Fibroblast of the aortic adventitia (primary cell): ENCODE measurements at regions not wholly inside any gene's neighbourhood (a gene's known extent, or its start where the extent isn't known, plus 50 kb on each side); places are given as distances from the start of the nearest gene placed in this dataset.
A peak's percentile ranks its signal among the peaks of the same experiment; 100 is the strongest.

Experiments
- DNase-seq: peaks from one replicate; pipeline ENCODE4 v3.0.0-alpha.2; 2010; ENCODE audit warnings: low read depth
- H3K4me3 ChIP-seq: 2 replicates; pipeline ENCODE4 v1.5.1; 2011; ENCODE audit warnings: low read depth, mild to moderate bottlenecking, control low read depth, low read length, moderate library complexity
- TF ChIP-seq, protein P1 (sequence below): IDR thresholded peaks from 2 replicates; pipeline ENCODE4 v1.5.1; 2011; ENCODE audit warnings: mild to moderate bottlenecking, low read length, control low read depth, inconsistent platforms; ENCODE audit not compliant: insufficient read depth

DNA sequence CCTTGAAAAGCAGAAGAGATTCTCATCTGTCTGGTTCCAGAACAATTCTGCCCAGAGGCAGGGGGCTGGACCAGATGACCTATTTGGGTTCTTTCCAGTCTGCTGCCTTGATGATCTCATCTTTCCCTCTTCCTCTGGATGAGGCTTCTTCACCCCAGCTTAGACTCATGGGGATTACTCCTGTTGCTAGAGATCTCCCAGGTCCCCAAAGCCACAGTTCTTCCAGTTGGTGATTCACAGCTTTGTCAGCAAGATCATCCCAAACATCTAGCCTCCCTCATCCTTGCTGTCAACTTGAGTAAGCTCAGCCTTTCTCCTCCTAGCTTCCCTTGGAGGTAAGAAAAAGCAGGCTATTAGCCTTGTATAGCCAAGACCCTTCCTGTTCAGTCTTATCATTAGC, 64.2 kb upstream of the PJA1 start:
- DNase-seq = peak; percentile 4
- H3K4me3 ChIP-seq = no peak overlapping the region
- TF ChIP-seq, protein P1, sequence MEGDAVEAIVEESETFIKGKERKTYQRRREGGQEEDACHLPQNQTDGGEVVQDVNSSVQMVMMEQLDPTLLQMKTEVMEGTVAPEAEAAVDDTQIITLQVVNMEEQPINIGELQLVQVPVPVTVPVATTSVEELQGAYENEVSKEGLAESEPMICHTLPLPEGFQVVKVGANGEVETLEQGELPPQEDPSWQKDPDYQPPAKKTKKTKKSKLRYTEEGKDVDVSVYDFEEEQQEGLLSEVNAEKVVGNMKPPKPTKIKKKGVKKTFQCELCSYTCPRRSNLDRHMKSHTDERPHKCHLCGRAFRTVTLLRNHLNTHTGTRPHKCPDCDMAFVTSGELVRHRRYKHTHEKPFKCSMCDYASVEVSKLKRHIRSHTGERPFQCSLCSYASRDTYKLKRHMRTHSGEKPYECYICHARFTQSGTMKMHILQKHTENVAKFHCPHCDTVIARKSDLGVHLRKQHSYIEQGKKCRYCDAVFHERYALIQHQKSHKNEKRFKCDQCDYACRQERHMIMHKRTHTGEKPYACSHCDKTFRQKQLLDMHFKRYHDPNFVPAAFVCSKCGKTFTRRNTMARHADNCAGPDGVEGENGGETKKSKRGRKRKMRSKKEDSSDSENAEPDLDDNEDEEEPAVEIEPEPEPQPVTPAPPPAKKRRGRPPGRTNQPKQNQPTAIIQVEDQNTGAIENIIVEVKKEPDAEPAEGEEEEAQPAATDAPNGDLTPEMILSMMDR = no peak

DNA sequence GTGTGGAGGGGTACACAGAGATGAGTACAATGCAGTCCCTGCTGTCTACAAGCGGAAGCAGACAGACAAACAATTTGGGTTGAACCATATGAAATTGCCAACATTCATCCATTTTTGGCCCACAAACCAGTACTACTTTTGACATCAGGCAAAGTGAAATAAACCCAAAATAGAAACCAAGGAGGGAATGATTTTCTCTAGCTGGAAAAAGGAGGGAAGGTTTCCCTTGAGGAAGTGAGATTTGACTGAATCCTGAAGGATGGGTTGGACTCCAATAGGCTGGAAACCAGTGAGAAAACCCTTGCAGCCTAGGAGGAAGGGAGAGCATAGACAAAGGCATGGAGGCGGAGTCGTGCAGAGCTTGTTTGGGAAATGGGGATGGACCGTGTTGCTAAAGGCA, 63.5 kb upstream of the PJA1 start:
- TF ChIP-seq, protein P1 = no peak
- H3K4me3 ChIP-seq = no peak overlapping the region
- no peak for DNase-seq

DNA sequence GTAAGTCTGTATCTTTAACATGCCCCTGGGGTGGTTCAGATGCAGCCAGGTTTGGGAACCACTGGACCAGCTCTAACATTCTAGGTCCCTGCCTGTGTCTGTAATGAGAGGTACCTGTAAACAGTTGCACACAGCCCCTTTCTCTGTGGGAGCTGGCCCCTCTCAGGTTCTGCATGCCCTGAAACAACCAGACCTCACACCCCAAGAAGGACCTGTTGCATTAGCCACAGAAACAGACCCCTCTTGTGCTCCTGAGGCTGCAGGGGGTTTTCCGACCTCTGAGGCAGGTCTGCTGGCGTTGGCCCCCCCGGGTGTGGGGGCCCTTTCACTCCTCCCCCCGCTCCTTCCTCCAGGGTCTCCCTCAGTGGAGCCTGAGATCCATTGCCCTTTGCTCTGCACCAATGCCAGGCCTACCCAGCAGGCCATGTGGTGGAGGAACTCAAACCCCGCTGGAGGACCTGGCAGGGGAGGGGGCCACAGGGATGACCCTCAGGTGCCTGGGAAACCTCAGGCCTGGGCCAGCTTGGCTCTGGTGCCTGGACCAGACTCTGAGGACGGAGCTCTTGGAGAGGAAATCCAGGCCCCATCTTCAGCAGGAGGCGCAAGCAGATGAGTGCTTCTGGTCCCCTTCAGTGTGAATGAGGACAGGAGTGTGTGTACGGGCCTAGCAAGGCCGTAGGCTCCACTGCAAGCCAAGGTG, 61.4 kb upstream of the PJA1 start:
- no peak overlapping the region for H3K4me3 ChIP-seq
- no peak for DNase-seq
- TF ChIP-seq, protein P1 = no peak

DNA sequence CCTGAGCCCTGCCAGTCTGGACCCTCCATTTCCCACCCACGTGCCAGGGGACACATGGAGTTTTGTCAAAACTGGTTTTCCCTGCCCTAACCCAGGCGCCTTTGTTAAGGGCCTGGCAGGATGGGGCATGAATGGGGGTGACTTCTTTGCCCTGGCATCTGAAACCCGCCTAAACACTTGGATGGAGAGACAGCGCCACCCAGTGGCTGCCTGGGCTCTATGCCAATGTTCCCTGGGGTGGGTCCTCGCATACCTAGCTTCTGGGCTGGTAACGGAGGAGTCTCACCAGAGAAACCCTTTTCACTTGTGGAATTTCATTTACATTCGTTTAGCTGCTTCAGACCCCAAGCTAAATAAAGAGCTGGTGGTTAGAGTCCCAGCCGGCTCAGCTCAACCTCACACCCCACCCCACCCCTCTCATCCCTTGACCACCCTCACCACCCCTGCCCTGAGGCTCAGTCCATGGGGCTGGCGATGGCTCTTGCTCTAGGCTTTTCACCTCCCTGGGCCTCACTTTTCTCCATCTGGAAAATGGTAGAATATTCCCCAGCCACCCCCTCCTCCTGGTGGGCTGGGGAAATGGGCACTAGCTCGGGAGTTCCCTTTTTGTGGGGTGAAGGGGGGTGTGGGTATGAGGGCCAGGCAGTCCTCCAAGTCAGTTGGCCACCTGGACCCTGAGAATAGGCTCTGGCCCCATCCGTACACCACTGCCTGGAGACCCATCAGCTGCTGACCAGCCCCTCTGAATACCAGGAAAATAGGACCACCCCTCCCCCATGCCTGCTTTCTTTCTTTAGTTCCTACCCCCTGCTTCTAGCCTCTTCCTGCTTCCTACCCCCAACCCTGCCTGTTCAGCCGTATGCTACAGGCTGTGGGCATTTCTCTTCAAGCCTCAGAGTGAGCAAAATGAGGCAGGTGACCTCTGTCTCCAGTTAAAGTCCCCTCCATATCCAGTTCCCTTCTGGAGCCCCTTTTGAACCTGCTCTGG, 57.1 kb upstream of the PJA1 start:
- no peak overlapping the region for H3K4me3 ChIP-seq
- peak; percentile 68 for DNase-seq
- TF ChIP-seq, protein P1 = peak; percentile 80

DNA sequence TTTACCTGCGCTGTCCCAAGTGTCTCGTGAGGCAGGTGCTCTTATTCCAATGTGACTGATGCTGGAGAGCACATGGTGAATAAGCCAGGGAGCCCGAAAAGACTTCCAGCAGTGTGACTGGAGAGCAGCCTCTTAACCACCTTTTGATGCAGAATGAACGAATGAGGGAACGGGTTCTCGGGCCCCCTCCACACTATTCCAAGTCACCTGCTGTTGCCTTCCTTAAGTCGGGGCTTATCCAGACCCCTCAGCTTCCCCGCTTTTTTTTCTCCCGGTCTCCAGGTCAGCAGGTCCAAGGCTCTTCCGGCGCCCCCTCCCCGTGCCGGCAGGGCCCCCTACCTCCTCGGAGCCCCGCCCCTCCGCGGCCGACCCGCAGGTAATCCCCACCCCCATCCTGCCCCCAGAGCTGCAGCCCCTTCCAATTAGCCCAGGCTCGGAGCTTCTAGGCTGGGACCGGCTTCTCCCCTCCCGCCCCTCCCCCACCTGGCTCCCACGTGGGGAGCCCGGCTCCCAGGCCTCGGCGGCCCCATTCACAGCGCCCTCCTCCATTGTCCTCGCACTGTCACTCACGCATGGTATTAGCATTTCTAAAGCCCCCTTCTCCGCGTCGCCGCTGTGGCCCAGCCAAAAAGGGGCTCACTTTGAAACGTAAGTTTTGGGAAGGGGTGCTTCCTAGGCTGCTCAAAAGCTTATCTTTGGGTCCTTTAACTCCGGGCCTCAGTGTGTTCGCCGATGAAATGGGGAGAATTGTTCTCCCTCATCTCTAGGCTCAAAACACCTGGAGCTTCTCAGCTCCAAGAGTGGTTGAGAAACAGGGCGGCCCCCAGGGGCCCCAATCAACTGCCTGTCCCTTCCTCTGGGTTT, 56.2 kb upstream of the PJA1 start:
- H3K4me3 ChIP-seq = no peak overlapping the region
- TF ChIP-seq, protein P1 = no peak
- DNase-seq = no peak

DNA sequence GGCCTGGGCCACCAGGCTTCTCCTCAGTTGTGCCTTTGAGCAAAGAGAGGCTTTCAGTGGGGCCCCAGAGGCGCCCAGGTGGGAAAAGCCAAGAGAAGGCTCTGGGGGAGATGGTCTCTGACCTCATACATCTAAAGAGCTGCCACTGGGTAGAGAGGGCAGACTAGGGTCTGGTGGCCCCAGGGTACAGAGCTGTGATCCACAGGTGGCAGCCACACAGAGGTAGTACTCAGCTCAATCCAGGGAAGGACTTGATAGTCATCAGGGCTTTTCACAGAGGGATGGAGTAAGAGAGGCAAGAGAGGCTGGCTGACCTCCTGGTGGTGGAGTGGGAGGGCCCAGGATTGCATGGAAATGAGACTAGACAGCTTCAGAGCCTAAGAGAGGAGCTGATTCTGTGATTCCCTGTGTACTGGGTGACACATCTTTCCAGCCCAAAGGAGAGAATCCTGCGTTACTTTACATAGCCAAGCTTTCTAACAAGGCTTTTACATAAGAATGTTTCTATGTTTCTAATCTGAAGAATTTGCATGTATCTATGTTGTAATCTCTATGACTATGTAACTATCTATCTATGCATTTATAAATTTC, 53.2 kb upstream of the PJA1 start:
- no peak for DNase-seq
- H3K4me3 ChIP-seq = no peak overlapping the region
- TF ChIP-seq, protein P1 = no peak
